Adrenal gland (tissue), 5 donors: ENCODE measurements at regions not wholly inside any gene's neighbourhood (a gene's known extent, or its start where the extent isn't known, plus 50 kb on each side); places are given as distances from the start of the nearest gene placed in this dataset.

Experiments used
- POLR2A ChIP-seq, 2 donors: fragments of 450-650 bp; IDR thresholded peaks; one replicate each; pipeline ENCODE4 v1.6.1; 2017; ENCODE audit warnings: antibody characterized with exemption in 2 of 2, mild to moderate bottlenecking in 2 of 2, moderate library complexity in 1 of 2
- TF ChIP-seq, protein P1 (sequence below), 6 experiments: fragments of 450-650 bp in 4 of 6; fragments of 200-600 bp in 2 of 6; sonication (generic) in 1 of 6; IDR thresholded peaks; 1 replicate in 5 of 6; 2 replicates in 1 of 6; pipeline versions ENCODE4 v1.5.1 to v1.8.0; 2016 to 2021; ENCODE audit warnings: antibody characterized with exemption in 6 of 6, mild to moderate bottlenecking in 2 of 6, moderate library complexity in 1 of 6
- donor health status: DM: no; HTN: no; CAD: no.

DNA sequence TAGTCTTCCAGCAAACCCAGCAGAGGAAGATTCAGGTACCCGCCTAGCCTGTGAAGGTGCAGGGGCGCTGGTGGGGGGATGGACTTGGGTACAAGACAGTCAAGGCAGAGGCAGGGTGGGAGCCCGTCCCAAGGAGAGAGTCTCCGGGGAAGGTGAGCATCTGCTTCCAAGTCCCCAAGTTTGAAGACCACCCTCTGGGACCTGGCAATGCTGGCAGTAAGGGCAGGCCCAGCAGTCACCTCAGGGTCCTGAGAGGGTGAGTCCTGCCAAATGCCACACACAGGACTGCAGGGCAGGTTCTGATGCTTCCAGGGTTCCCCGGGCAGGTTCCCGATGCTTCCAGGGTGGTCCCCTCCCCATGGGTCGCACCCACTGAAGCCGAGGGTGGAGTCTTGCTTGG is 261.8 kb upstream of the IRX1 start:
- TF ChIP-seq POLR2A (IDR thresholded peaks at IDR 0.05) = no peak
- TF ChIP-seq, protein P1, sequence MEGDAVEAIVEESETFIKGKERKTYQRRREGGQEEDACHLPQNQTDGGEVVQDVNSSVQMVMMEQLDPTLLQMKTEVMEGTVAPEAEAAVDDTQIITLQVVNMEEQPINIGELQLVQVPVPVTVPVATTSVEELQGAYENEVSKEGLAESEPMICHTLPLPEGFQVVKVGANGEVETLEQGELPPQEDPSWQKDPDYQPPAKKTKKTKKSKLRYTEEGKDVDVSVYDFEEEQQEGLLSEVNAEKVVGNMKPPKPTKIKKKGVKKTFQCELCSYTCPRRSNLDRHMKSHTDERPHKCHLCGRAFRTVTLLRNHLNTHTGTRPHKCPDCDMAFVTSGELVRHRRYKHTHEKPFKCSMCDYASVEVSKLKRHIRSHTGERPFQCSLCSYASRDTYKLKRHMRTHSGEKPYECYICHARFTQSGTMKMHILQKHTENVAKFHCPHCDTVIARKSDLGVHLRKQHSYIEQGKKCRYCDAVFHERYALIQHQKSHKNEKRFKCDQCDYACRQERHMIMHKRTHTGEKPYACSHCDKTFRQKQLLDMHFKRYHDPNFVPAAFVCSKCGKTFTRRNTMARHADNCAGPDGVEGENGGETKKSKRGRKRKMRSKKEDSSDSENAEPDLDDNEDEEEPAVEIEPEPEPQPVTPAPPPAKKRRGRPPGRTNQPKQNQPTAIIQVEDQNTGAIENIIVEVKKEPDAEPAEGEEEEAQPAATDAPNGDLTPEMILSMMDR (IDR thresholded peaks at IDR 0.05) = no peak
